Fibroblast of lung (primary cell): ENCODE measurements at regions not wholly inside any gene's neighbourhood (a gene's known extent, or its start where the extent isn't known, plus 50 kb on each side); places are given as distances from the start of the nearest gene placed in this dataset.

Experiments used
- DNase-seq, 2 donors: peaks; one replicate each; pipeline versions ENCODE4 v3.0.0 to v3.0.0-alpha.2; 2010; ENCODE audit warnings: low read depth in 2 of 2
- H2AFZ ChIP-seq: 2 replicates; pipeline ENCODE4 v1.5.1; 2012; ENCODE audit warnings: low read length, control low read depth, inconsistent platforms
- H3K27ac ChIP-seq: 2 replicates; pipeline ENCODE4 v1.5.1; 2011; ENCODE audit warnings: low read length, control low read depth; ENCODE audit not compliant: insufficient read depth
- H3K27me3 ChIP-seq: 2 replicates; pipeline ENCODE4 v1.5.1; 2011; ENCODE audit warnings: mild to moderate bottlenecking, low read length; ENCODE audit not compliant: control insufficient read depth, insufficient read depth
- H3K36me3 ChIP-seq: 2 replicates; pipeline ENCODE4 v1.5.1; 2011; ENCODE audit warnings: low read length; ENCODE audit not compliant: control insufficient read depth, insufficient read depth
- H3K4me1 ChIP-seq: 2 replicates; pipeline ENCODE4 v1.5.1; 2011; ENCODE audit warnings: low read length; ENCODE audit not compliant: control insufficient read depth, insufficient read depth; ENCODE audit errors: extremely low read depth
- H3K4me2 ChIP-seq: 2 replicates; pipeline ENCODE4 v1.5.1; 2011; ENCODE audit warnings: low read length, control low read depth; ENCODE audit not compliant: insufficient read depth; ENCODE audit errors: extremely low read depth
- H3K4me3 ChIP-seq, 4 experiments: fragments of 200-600 bp in 1 of 4; sonication (generic) in 1 of 4; replicated peaks in 1 of 4; 2 replicates each; pipeline ENCODE4 v1.5.1; 2011 to 2016; ENCODE audit warnings: low read length in 4 of 4, low read depth in 3 of 4, mild to moderate bottlenecking in 3 of 4, control low read depth in 2 of 4, inconsistent platforms in 1 of 4, mixed read lengths in 1 of 4; ENCODE audit not compliant: insufficient read depth in 1 of 4; ENCODE audit errors: control extremely low read depth in 1 of 4
- H3K79me2 ChIP-seq: 2 replicates; pipeline ENCODE4 v1.5.1; 2012; ENCODE audit warnings: mild to moderate bottlenecking, low read length, inconsistent platforms; ENCODE audit not compliant: control insufficient read depth, insufficient read depth
- H3K9ac ChIP-seq: 2 replicates; pipeline ENCODE4 v1.5.1; 2011; ENCODE audit warnings: mild to moderate bottlenecking, low read length, control low read depth; ENCODE audit not compliant: insufficient read depth
- H3K9me3 ChIP-seq: 2 replicates; pipeline ENCODE4 v1.5.1; 2012; ENCODE audit warnings: low read depth, low read length; ENCODE audit not compliant: control insufficient read depth, insufficient read depth
- H4K20me1 ChIP-seq: 2 replicates; pipeline ENCODE4 v1.5.1; 2011; ENCODE audit warnings: low read length; ENCODE audit not compliant: control insufficient read depth, insufficient read depth; ENCODE audit errors: extremely low read depth
- CTCF ChIP-seq, 2 donors: IDR thresholded peaks in 1 of 2; conservative IDR thresholded peaks in 1 of 2; 1 replicate in 1 of 2; 2 replicates in 1 of 2; pipeline ENCODE4 v1.5.1; 2011 to 2012; ENCODE audit warnings: low read length in 2 of 2, control low read depth in 1 of 2, inconsistent platforms in 1 of 2, low read depth in 1 of 2, mild to moderate bottlenecking in 1 of 2
- EZH2 ChIP-seq: IDR thresholded peaks from 2 replicates; pipeline ENCODE4 v1.5.1; 2012; ENCODE audit warnings: low read length, control low read depth, mild to moderate bottlenecking; ENCODE audit errors: missing control alignments

GRCh38 chr6:117781550-117781949 is 106.3 kb downstream of the NUS1 start:
- TF ChIP-seq EZH2: no peak
- no peak for TF ChIP-seq CTCF (conservative IDR thresholded peaks at IDR 0.05 in 1 of 2, IDR thresholded peaks at IDR 0.05 in 1 of 2; ENCODE audit: low read depth in 1 of 2, low read length in 2 of 2)
- Histone ChIP-seq H3K4me1 (no peaks in the 10 kb centered on the region), H3K9me3 (no peaks in the 10 kb centered on the region), H3K79me2 (no peaks in the 10 kb centered on the region), H3K4me2 (no peak overlapping the region), H2AFZ (no peak overlapping the region), H3K27ac (no peak overlapping the region), H3K36me3 (no peaks in the 10 kb centered on the region), H4K20me1 (no peaks in the 10 kb centered on the region), H3K4me3 (no peak overlapping the region), H3K9ac (no peak overlapping the region), H3K27me3 (no peaks in the 10 kb centered on the region)
- no peak for DNase-seq

- H2AFZ ChIP-seq: no peak overlapping the region
- no peaks in the 10 kb centered on the region for H3K27me3 ChIP-seq
- H3K9ac ChIP-seq: no peak overlapping the region
- no peaks in the 10 kb centered on the region for H3K9me3 ChIP-seq
- no peak overlapping the region for H3K27ac ChIP-seq
- no peaks in the 10 kb centered on the region for H3K79me2 ChIP-seq
- no peak overlapping the region for H3K4me2 ChIP-seq
- TF ChIP-seq CTCF (conservative IDR thresholded peaks at IDR 0.05 in 1 of 2, IDR thresholded peaks at IDR 0.05 in 1 of 2; ENCODE audit: low read depth in 1 of 2, low read length in 2 of 2) (no peak), EZH2 (no peak)
- H3K4me3 ChIP-seq: no peak overlapping the region
- DNase-seq: no peak
- no peaks in the 10 kb centered on the region for H3K4me1 ChIP-seq
- H3K36me3 ChIP-seq: no peaks in the 10 kb centered on the region
- H4K20me1 ChIP-seq: no peaks in the 10 kb centered on the region
Measured at GRCh38 chr6:117783279-117783678, 108.0 kb downstream of the NUS1 start.

- TF ChIP-seq EZH2: no peak
- Histone ChIP-seq H3K79me2 (no peaks in the 10 kb centered on the region), H3K27me3 (no peaks in the 10 kb centered on the region), H3K4me2 (no peak overlapping the region), H2AFZ (no peak overlapping the region), H3K9ac (no peak overlapping the region), H3K4me1 (no peaks in the 10 kb centered on the region), H3K36me3 (no peaks in the 10 kb centered on the region), H3K4me3 (no peak overlapping the region), H4K20me1 (no peaks in the 10 kb centered on the region), H3K9me3 (no peaks in the 10 kb centered on the region), H3K27ac (no peak overlapping the region)
- DNase-seq: no peak
Measured at GRCh38 chr6:117791012-117791411, 115.7 kb downstream of the NUS1 start.
